ENCODE measurements at regions not wholly inside any gene's neighbourhood (a gene's known extent, or its start where the extent isn't known, plus 50 kb on each side); places are given as distances from the start of the nearest gene placed in this dataset.

DNA sequence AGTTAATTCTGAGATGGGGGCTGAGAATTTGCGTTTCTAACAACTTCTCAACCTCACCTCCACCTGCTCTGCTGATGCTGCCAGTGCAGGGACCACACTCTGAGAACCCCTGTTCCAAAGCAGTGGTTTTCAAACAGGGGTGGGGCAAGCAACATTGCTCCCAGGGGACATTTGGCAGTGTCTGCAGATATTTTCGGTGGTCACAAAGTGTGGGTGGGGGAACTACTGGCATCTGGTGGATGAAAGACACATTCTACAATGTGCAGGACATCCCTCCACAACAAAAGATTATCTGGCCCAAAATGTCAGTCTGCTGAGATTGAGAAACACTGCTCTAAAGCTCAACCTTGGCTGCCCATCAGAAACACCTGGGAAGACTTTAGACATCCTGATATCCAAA lies 188.7 kb upstream of the SATB2 start:
- H3K4me3 ChIP-seq (ENCODE audit: low read depth, low read length) = no peak overlapping the region
- TF ChIP-seq, protein P1, sequence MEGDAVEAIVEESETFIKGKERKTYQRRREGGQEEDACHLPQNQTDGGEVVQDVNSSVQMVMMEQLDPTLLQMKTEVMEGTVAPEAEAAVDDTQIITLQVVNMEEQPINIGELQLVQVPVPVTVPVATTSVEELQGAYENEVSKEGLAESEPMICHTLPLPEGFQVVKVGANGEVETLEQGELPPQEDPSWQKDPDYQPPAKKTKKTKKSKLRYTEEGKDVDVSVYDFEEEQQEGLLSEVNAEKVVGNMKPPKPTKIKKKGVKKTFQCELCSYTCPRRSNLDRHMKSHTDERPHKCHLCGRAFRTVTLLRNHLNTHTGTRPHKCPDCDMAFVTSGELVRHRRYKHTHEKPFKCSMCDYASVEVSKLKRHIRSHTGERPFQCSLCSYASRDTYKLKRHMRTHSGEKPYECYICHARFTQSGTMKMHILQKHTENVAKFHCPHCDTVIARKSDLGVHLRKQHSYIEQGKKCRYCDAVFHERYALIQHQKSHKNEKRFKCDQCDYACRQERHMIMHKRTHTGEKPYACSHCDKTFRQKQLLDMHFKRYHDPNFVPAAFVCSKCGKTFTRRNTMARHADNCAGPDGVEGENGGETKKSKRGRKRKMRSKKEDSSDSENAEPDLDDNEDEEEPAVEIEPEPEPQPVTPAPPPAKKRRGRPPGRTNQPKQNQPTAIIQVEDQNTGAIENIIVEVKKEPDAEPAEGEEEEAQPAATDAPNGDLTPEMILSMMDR (IDR thresholded peaks at IDR 0.05; ENCODE audit: borderline replicate concordance, insufficient read depth, low read depth, low read length) = no peak

- TF ChIP-seq, protein P1 (IDR thresholded peaks at IDR 0.05; ENCODE audit: borderline replicate concordance, insufficient read depth, low read depth, low read length) = no peak
- H3K4me3 ChIP-seq (ENCODE audit: low read depth, low read length) = no peak overlapping the region
Observed at GRCh38 chr2:199631129-199631528, 173.4 kb upstream of the SATB2 start.

DNA sequence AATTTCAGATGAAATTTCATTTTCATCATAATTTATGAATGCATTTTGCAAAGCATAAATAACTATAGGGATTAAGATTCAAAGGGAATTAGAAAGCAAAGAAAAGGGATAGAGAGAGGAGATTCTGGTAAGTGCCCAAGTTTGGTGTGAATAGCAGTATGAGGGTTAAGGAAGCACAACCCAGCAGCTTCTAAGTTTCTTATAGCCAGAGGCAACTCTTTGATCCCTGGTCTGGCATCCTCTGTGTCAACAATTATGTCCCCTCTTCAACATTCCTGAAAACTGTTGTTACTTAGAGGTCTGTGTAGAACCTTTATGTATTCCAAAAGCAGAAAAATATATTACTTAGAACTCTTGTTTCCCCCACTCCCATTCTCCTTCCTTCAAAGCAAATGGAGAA lies 171.6 kb upstream of the SATB2 start:
- no peak overlapping the region for H3K4me3 ChIP-seq (ENCODE audit: low read depth, low read length)
- TF ChIP-seq, protein P1 (IDR thresholded peaks at IDR 0.05; ENCODE audit: borderline replicate concordance, insufficient read depth, low read depth, low read length) = no peak

- H3K4me3 ChIP-seq (ENCODE audit: low read depth, low read length) = no peak overlapping the region
- TF ChIP-seq, protein P1 (IDR thresholded peaks at IDR 0.05; ENCODE audit: borderline replicate concordance, insufficient read depth, low read depth, low read length) = no peak
Observed at GRCh38 chr2:199627417-199627816, 169.7 kb upstream of the SATB2 start.

DNA sequence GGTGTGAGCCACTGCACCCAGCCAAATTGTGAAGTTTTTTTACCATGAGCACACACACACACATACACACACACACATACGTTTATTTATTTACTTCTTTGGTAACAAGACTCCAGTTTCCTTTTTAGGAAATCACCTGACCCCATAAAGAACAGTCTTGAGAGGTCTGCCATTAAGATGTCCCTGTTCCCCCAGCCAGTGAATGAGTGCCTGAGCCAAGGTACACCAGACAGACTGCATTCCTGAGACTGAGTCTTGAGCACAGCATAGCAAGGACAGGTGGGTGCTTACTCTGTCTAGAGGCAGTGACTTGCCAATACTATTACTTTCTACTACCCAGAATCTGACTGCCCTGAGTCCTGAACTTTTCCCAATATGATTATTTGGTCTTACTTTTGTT lies 167.2 kb upstream of the SATB2 start:
- no peak overlapping the region for H3K4me3 ChIP-seq (ENCODE audit: low read depth, low read length)
- TF ChIP-seq, protein P1 (IDR thresholded peaks at IDR 0.05; ENCODE audit: borderline replicate concordance, insufficient read depth, low read depth, low read length) = no peak

GRCh38 chr2:199612509-199613130 lies 154.9 kb upstream of the SATB2 start:
- H3K4me3 ChIP-seq (ENCODE audit: low read depth, low read length) = no peak overlapping the region
- TF ChIP-seq, protein P1 (IDR thresholded peaks at IDR 0.05; ENCODE audit: borderline replicate concordance, insufficient read depth, low read depth, low read length) = no peak

DNA sequence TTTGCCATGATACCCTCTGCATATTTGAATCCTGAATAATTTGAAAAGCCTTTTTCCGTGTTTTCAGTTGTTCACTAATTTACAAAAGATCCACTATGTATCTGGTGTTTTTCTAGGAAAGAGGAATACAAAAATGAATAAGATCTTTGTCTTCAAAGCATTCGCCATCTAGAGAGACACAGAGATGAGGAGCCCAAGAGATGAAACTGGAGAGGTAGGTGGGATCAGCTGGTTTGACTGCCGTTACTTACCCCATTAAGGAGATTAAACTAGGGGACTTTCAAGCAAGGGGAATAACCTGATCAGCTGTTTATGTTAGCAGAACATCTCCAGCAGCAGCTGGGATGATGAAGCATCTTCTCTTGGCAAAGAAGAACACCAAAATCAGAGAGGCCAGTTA lies 150.2 kb upstream of the SATB2 start:
- H3K4me3 ChIP-seq (ENCODE audit: low read depth, low read length) = no peak overlapping the region
- TF ChIP-seq, protein P1 (IDR thresholded peaks at IDR 0.05; ENCODE audit: borderline replicate concordance, insufficient read depth, low read depth, low read length) = no peak
